NCI-H2196 treated with DMSO at 0.1 percent for 48 hours (cell line): ENCODE measurements at regions not wholly inside any gene's neighbourhood (a gene's known extent, or its start where the extent isn't known, plus 50 kb on each side); places are given as distances from the start of the nearest gene placed in this dataset.

Experiments
- DNase-seq: peaks from one replicate; lab custom pipeline; 2025; ENCODE audit not compliant: unreplicated experiment; lab: John Stamatoyannopoulos, UW

DNA sequence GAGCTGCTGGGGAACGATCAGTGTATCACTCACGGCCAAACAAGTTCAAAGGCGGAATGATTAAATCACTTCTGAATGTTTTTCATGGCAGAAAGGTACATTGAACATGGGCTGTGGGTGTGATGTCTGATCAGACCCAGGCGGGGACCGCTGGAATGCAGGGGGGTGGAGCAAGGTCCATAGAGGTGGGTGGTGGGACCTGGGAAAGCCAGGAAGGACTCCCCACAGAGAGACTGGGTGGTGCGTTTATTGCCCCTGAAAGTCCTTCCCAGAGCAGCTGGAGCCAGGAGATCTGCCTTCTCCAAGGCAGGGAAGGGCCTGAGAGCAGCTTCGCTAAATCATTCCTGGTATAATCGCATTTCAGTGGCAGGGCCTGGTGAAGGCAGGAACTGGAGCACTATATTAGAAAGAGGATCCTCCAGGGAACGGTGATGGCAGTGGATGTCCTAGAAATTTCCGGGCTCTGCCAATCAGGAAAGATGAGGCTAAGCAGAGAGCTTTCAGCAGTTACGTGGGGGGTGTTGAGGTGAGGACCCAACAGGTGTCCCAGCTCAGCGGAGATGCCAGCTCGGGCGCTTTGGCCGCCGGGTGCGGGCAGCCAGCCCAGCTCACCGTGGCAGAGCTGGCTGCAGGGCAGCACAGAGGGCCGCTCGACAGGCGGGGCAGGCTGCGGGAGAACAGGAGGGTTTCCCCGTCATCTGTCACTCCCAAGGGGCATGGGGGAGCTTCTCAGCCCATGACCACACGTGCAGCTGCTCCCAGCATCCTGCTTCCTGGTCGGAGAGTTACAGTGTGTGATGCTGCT, 271.7 kb downstream of the CTTN start:
- no peak for DNase-seq

DNA sequence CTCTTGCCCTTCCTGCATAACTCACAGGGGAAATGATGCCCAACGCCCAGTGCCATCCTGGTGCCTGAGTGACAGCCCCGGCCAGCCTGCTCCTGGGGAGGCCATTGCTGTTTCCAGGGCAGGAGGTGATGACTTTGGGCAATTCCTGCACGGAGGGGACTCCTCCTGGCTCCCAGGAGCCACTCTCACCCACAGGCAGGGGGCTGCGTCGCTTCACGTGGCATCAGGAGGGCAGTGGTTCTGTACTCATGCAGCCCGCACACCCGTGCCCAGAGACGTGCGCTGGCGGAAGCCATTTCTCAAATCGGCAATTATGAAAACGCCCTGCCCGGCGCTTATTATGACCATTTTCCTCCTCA, 272.3 kb downstream of the CTTN start:
- no peak for DNase-seq

DNA sequence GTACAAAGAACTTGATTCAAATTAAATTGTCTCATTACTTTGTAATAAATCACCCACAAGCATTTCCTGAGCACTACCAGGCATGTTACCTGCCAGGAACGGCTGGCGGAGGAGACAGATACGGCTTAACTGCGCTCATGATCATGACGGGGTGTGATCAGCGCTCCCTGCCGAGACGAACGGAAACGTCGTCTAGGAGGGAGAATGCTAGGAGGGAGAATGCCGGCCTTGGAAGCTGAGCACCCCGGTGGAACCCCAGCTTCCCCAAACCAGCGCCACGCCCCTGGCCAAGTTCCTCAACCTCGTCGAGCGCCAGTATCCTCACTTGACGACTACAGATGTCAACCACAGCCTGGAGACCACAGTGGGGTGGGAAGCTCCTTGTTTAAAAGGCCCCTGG, 272.8 kb downstream of the CTTN start:
- DNase-seq: no peak

DNA sequence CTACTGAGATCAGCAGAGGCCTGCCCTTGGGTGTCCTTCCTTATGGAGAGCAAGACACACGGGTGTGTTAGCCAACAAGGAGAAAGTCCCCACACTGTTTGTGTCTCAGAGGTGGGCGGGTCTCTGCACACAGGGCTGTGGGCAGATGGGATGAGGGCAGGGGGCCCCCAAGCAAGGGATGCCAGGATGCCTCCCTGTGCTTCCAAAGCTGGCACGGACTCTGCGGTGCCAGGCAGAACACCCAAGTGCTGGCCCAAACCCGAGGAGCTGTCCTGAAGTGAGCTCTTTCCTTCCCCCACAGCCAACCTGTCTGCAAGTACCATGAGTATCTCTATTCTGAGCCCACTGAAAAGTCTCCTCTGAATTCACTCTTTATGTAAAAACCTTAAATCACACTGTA, 273.3 kb downstream of the CTTN start:
- no peak for DNase-seq

DNA sequence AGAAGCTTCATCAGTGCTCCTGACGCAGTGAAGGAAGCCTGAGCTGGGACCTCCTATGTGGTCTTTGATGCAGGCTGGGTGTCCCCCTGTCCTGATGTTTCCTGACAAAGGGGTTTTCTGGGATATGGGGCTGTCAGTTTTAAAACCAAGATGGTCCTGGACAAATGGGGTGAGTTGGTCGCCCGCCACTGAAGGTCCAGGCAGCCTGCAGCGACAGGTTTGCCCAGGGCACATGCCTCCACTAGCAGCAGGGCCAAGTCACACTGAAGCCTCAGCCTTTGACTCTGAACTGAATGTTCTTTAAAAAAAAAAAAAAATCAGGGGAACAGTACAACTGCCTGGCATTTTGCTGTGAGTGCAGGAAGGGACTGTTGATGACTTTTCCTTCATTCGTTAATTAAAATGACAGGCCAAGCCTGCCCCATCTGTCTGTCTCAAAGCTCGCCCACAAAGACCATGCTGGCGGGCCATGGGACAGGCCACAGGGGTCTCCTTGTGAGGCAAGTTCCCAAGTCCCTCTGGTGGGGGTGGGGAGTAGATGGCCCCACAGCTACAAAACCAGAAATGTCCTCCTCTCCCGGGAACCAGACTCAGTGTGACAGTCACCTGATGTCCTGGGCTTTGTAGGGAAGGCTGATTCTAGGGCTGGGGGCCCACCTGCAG, 274.8 kb downstream of the CTTN start:
- no peak for DNase-seq

DNA sequence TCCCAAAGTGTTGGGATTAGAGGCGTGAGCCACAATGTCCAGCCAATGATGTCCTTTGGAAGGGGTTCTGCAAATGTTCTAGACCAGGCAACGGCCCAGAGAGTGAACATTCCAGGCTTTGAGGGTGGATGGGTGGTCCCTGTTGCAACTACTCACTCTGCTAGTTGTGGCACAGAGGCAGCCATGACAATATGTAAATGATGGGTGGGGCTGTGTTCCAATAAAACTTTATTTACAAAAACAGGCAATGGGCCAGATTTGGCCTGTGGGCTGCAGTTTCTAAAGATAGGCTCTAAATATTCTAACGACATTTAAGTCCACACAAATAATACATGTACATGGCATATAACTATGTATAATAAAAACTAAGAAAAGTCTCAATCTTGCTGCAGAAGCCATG, 276.3 kb downstream of the CTTN start:
- DNase-seq: no peak

DNA sequence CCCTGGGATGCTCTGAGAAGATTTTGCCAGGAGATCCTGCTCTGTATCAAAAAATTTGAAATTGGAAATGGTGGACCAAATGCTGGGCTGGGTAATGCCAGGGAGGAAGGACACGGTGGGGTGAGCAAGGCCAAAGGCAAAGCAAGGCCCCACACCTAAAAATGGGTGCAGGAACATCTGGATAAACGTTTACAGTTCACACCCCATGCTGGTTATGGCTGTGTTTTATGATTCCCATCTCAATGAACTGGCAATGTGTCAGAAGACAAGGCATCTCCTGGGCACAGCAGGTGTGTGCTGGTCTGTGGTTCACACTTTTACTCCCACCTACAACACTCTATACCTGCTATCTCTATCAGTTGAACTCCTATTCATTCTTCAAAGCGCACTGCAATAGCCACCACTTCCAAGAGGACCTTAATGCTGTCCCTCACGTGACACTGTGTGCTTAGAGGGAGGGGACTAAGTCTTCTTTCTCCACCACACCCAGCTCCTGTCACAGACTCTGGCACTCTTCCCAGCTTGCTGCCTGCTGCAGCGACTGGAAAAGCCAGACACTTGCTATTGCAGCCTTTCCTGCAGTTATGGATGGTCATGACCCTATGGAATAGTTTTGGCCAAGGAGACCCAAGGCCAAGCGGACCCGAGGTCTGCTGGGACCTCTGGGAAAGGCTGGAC, 277.5 kb downstream of the CTTN start:
- DNase-seq: peak; percentile 12

DNA sequence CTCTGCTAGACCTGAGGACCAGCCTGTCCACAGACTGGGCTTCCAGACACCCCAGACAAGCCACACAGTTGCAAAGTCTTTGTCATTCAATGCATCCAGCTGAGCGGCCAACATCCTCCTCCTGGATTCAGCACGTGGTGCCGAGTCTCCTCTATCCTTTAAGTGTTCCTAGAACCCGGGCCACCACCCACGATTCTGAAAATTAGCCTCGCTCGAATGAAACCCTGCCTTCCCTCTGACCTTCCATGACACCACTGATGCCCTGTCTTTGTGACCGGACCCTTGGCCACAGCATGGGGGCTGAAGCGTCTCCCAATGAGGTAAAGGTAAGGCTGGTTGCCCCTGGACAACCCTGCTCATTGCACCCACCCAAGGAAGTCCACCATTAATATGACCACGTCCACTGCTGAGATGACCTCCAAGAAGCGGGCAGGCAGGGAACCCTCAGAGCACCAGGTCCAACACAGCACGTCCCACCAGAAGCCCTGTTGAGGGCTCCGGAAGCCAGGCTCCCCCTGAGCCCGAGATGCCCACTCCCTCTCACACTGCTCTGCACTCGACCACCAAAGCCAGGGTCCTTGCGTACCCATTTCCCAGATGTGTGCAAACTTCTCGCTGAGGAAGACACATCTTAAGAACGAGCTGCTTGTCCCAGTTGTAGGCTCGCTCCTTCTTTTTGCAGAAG, 279.0 kb downstream of the CTTN start:
- no peak for DNase-seq

DNA sequence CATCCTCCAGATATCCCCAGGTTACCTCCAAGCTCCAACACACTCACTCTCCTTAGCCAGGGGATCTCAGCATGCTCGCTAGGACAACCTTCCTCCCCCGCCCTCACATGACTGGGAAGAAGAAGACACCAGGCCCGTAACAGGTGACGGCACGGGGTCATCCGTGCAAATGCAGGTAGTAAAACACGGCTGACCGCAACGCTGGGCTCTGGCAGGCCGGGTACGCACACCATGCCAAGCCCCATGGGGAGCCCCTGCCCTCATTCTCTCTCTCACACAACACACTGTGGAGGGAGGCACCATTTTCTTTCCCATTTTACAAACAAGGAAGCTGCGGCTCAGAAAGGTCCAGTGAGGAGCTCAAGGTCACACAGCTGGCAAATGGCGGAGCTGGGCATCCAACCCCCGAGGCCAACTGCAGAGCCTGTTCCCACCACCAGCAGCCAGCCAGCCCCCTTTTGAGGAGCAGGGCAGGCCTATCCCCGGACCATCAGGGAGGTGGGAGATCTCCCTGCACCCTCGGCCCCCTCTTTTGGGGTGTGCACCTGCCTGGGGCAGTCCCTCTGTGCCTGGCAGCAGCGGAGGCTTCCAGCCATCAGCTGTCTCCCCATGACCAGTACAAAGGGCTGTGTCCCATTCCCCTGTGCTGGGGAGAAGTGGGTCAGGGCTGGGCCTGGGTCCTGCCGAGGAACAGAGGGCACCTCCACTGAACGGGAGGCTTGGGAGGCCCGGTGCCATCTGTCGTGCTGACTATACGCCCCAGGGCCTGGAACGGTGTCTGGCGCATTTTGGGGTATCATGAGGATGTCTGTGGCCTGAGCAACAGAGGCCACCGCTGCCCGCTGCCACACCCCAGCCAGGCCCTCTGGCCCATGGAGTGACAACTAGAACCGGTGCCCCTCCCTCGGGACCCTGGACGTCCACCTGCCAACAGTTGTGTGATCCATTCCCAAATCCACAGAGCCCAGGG, 280.9 kb downstream of the CTTN start:
- DNase-seq: no peak

DNA sequence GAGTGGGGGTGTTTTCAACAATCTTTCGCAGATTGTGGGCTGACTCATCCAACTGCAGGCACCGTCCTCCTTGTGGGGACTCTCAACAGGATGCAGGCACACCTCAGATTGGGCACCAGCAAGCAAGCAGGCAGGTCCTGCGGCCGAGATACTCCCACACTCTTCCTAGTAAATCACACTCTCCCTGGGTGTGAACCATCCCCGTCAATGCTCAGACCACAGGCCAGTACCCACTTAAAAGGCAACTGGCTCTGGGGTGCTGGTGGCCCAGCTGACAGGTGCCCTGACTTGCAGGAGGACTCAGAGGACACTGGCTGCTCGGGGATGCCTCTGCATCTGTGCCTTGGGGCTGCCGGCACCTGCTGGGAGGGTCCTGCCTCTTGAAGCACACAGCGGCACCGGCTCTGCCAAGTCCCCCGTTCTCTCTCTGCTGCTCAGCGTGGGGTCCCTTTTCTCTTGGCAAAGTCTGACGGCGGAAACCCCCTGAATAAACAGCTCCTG, 282.5 kb downstream of the CTTN start:
- no peak for DNase-seq

DNA sequence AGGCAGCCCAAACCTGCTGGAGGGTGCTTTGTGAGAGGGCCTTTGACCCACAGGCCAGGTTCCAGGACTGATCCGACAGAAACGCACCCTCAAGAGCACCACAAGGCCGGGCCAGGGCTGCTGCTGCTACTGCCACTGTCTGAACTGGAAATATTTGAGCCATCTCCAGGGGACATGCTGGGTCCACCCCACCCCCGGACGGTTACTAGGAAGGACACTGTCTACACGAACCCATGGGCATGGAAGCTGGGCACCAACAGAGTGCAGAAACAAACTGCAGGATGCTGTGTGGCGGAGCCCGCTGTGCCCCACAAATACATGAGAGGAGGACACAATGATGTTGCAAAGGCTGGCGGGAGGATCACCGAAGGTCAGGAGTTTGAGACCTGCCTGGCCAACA, 283.7 kb downstream of the CTTN start:
- no peak for DNase-seq

DNA sequence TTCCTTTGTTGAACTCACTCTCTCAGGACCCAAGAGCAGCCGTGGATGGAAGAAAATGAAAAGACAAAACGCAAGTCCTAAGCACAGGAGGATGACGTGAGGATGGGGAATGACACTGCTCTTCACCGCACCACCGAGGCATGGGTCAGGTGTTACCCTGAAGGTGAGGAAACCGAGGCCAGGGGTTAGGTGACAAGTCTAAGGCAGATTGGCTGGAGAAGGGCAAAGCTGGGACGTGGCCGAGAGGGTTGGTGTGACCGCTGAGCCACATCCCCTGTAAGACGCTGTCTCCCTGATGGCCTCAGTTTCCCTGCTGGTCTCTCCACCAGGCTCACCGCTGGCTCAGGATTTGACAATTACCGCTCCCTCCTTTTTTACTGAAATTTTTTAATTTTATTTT, 284.4 kb downstream of the CTTN start:
- DNase-seq: no peak

DNA sequence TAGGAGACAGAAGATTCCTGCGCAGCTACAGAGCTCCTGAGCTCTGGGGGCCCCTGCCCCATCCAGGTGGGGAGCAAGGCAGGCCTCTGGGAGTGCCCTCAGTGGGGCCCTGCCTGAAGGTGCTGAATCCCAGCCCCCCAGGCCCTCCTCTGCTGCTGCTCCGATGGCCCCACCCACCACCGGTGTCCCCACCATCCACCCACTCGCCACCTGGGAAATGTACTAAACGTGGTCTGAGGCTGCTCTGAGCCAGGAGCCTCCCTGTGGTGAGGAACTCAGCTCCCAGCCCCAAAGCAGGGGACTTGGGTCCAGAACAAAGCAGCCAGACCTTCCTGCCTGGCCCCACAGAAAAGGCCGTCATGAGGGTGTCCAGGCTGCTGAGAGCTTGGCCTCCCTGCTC, 289.4 kb downstream of the CTTN start:
- no peak for DNase-seq

DNA sequence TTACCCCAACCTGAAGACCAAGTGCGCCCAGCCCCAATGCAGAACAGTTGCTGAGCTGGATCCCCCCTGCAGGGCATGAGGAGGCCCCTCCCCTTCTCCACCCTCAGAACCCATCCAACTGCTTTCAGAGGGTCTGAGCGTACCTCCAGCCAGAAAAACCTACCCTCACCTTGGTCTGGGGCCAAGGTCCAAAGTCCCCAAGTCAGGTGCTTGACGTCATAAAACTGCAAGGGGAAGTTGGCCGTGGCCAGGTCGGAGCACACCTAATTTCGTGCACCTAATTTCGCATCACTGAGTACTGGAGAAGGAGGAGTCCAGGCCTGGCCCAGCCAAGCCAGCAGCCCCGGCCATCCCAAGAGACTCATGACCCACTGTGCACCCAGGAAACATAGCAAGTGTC, 289.8 kb downstream of the CTTN start:
- DNase-seq: no peak

DNA sequence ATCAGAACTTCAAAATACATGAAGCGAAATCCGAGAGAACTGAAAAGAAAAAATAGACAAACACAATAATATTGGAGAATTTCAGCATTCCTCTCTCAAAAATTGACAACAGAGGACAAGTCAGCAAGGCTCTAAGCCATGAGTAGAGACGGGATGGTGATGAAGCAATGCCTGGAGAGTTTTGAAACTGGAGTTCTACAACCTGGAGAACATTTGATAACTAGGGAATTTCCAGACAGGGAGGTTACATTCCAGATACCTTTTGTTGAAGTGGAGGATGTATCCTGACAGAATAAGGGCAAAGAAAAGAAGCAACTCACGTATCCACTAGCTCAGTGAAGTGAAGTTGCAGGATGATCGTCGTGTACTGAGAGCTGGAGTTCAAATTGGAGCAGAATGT, 291.4 kb downstream of the CTTN start:
- no peak for DNase-seq

DNA sequence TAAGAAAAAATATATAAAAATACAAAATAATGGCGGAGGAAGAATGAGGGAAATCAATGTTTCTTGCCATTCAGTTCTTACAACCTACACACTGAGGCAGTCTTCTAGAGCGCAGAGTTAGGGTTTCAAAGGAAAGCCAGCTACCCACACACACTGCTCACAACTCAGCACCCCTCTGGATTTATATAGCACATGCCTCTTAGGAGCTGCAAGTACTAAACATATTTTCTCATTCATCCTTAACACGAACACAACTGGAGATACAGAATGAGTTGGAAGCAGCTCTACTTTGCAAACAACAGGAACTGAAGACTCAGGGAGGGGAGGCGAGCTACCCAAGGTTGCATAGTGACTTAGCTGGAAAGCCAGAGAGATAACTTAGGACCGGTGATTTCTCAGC, 293.8 kb downstream of the CTTN start:
- no peak for DNase-seq

DNA sequence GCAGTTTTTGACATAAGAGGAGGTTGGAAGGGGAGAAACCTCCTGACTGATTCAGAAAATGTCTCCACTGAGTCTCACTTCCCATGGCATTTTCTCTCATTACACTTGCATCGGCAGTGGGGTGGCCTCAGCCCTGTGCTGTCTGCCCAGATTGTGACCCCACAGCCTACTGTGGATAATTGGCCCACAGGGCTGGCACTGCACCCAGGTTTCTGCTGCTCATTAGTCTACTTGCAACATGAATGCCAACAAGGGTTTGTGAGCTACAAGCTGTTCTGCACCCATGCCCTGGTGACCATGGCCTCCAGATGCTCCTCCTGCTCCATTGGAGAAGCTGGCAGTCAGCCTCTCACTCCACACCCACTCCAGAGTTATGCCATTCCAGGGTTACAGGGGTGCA, 296.0 kb downstream of the CTTN start:
- no peak for DNase-seq

DNA sequence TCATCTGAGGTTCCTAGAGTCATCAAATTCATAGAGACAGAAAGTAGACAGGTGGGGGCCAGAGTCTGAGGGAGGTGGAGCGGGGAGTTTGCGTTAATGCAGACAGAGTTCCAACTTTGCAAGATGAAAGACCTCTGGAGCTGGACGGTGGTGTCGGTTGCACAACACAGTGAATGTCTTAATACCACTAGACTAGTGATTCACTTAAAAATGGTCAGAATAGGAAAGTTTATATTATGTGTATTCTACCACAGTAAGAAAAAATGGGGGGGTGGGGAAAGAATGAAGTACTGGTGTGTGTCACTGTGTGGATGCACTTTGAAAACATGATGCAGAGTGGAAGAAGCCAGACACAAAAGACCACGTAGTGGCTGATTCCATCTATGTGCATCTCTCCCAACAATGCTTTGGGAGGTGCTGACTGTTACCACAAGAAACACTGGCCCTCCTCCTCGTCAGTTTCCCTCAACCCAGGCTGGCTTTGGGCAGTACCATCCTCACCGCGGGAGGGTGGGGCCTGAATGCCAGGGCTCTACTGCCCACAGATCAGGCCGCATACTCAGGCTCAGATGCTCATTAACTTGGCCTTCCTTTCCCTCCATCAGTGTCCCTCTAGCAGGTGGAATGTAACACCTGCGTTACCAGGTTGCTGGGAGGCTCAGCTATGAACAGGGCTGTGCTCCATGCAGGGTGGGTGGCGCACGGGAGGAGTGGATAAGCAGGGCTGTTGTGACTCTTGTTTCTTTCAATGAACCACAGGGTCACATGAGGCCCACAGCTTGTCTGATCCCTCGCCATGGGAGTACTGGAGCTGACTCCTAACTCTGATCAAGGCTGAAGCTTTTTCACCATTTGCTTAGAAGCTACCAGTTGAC, 297.0 kb downstream of the CTTN start:
- DNase-seq: no peak

DNA sequence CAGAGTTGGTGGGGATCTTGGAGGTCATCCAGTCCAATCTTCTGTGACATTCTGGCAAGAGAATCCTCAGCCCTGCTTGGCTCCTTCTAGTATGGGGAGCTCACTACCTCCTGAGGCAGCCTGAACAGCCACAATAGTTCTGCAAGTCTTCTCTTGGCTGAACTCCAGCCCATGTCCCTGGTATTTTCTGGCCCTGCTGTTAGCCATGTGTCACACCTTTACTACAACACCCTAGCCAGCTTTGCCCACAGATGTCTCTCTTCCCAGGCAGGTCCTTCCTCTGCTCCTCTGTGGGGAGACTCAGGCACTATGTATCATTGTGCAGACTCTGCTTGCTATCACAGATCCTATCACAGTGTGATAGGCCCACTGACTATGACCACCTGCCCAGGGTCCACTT, 297.7 kb downstream of the CTTN start:
- no peak for DNase-seq

DNA sequence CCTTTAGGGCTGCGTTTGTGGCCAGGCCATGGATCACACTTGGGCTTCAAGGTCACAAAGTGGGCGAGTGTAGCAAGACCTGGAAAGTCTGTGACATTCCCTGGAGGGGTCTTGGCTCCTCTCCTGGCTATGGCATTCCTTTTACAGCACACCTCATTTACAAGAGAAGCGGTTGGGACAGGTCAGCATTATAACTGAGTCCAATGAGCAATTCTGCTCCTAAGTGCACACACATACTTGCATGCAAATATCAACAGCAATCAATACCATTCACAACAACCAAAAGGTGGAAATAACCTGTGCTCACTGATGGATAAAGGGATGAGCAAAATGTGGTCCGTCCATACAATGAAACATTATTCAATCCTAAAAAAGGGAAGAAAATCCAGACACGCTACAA, 298.2 kb downstream of the CTTN start:
- no peak for DNase-seq
